ENCODE measurements at regions not wholly inside any gene's neighbourhood (a gene's known extent, or its start where the extent isn't known, plus 50 kb on each side); places are given as distances from the start of the nearest gene placed in this dataset.
"Not testable (repeated sequence)": the region's sequence is repeated elsewhere in the genome, so short reads cannot be mapped to it uniquely, and the experiment has no call there.

DNA sequence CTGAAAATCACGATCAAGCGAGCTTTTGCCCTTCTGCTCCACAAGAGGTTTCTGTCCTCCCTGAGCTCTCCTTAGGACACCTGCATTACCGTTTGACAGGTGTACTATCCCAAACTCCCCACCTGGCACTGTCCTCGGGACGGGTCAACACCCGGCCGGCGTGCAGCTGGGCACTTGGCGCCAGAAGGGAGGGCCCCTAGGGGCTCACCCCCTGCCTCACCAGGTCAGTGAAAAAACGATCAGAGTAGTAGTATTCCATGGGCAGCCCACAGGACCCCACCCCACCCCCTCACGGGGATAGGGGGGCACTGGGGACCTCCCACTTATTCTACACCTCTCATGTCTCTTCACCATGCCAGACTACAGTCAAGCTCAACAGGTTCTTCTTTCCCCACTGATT is 117.6 kb upstream of the ANKRD30BL start:
- Mint-ChIP-seq H3K4me1 (ENCODE audit: low read depth, unreplicated experiment) (no peaks in the 10 kb centered on the region), H3K36me3 (ENCODE audit: unreplicated experiment) (peaks cover 26% of the 10 kb centered on the region), H3K27ac (ENCODE audit: unreplicated experiment) (no peak overlapping the region), H3K9me3 (ENCODE audit: unreplicated experiment) (peaks cover 3% of the 10 kb centered on the region), H3K4me3 (ENCODE audit: unreplicated experiment) (no peak overlapping the region), H3K27me3 (ENCODE audit: unreplicated experiment) (peaks cover 10% of the 10 kb centered on the region)
- TF ChIP-seq CTCF (IDR thresholded peaks at IDR 0.05; ENCODE audit: partially characterized antibody, unreplicated experiment) = no peak
- DNase-seq = no peak

DNA sequence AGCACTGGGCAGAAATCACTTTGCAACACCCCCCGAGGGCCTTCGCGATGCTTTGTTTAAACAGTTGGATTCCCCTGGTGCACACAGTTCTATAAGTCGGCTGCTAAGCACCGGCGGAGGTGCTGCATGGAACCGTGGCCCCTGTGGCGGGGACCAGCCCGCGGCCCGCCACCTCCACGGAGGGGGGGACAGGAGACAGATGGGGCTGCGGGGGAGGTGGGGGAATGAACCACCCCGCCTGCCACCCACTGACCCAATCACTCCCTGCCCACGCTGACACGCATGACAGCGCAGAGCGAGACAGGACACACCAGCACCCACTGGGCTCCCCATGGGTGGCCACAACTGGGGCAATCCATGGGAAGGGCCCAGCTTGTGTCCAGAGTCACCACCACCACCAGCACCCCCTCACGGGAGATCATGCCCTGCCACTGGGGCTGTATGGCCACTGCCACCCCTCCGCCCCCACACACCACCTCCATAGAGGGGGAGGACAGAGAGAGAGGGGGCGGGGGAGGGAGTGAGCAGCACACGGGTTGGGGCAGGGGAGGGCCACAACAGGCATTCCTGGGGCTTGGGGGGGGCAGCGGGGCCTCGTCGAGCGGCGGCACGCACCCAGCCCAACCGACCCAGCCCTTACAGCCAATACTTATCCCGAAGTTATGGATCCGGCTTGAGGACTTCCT is 118.3 kb upstream of the ANKRD30BL start:
- peaks cover 10% of the 10 kb centered on the region for H3K27me3 Mint-ChIP-seq (ENCODE audit: unreplicated experiment)
- H3K9me3 Mint-ChIP-seq (ENCODE audit: unreplicated experiment) = peaks cover 3% of the 10 kb centered on the region
- H3K27ac Mint-ChIP-seq (ENCODE audit: unreplicated experiment) = no peak overlapping the region
- H3K4me1 Mint-ChIP-seq (ENCODE audit: low read depth, unreplicated experiment) = no peaks in the 10 kb centered on the region
- H3K36me3 Mint-ChIP-seq (ENCODE audit: unreplicated experiment) = peaks cover 26% of the 10 kb centered on the region
- no peak for TF ChIP-seq CTCF (IDR thresholded peaks at IDR 0.05; ENCODE audit: partially characterized antibody, unreplicated experiment)
- no peak overlapping the region for H3K4me3 Mint-ChIP-seq (ENCODE audit: unreplicated experiment)
- DNase-seq = no peak

- DNase-seq = no peak
- H3K27me3 Mint-ChIP-seq (ENCODE audit: unreplicated experiment) = peaks cover 9% of the 10 kb centered on the region
- no peak overlapping the region for H3K4me3 Mint-ChIP-seq (ENCODE audit: unreplicated experiment)
- no peak overlapping the region for H3K27ac Mint-ChIP-seq (ENCODE audit: unreplicated experiment)
- TF ChIP-seq CTCF (IDR thresholded peaks at IDR 0.05; ENCODE audit: partially characterized antibody, unreplicated experiment) = no peak
- peaks cover 3% of the 10 kb centered on the region for H3K9me3 Mint-ChIP-seq (ENCODE audit: unreplicated experiment)
- H3K4me1 Mint-ChIP-seq (ENCODE audit: low read depth, unreplicated experiment) = no peaks in the 10 kb centered on the region
- peaks cover 26% of the 10 kb centered on the region for H3K36me3 Mint-ChIP-seq (ENCODE audit: unreplicated experiment)
Measured at GRCh38 chr2:132280912-132281311, 119.2 kb upstream of the ANKRD30BL start.

GRCh38 chr2:132282104-132282503 is 120.4 kb upstream of the ANKRD30BL start:
- H3K9me3 Mint-ChIP-seq (ENCODE audit: unreplicated experiment); DNase-seq; H3K4me1 Mint-ChIP-seq (ENCODE audit: low read depth, unreplicated experiment); H3K27ac Mint-ChIP-seq (ENCODE audit: unreplicated experiment); H3K4me3 Mint-ChIP-seq (ENCODE audit: unreplicated experiment); H3K27me3 Mint-ChIP-seq (ENCODE audit: unreplicated experiment): not testable (repeated sequence)
- peaks cover 26% of the 10 kb centered on the region for H3K36me3 Mint-ChIP-seq (ENCODE audit: unreplicated experiment)

- peaks cover 7% of the 10 kb centered on the region for H3K27me3 Mint-ChIP-seq (ENCODE audit: unreplicated experiment)
- H3K9me3 Mint-ChIP-seq (ENCODE audit: unreplicated experiment) = peaks cover 3% of the 10 kb centered on the region
- H3K4me3 Mint-ChIP-seq (ENCODE audit: unreplicated experiment) = no peak overlapping the region
- H3K36me3 Mint-ChIP-seq (ENCODE audit: unreplicated experiment) = peaks cover 23% of the 10 kb centered on the region
- TF ChIP-seq CTCF (IDR thresholded peaks at IDR 0.05; ENCODE audit: partially characterized antibody, unreplicated experiment) = no peak
- H3K4me1 Mint-ChIP-seq (ENCODE audit: low read depth, unreplicated experiment) = no peaks in the 10 kb centered on the region
- H3K27ac Mint-ChIP-seq (ENCODE audit: unreplicated experiment) = no peak overlapping the region
- DNase-seq = no peak
Measured at GRCh38 chr2:132282911-132283310, 121.2 kb upstream of the ANKRD30BL start.

DNA sequence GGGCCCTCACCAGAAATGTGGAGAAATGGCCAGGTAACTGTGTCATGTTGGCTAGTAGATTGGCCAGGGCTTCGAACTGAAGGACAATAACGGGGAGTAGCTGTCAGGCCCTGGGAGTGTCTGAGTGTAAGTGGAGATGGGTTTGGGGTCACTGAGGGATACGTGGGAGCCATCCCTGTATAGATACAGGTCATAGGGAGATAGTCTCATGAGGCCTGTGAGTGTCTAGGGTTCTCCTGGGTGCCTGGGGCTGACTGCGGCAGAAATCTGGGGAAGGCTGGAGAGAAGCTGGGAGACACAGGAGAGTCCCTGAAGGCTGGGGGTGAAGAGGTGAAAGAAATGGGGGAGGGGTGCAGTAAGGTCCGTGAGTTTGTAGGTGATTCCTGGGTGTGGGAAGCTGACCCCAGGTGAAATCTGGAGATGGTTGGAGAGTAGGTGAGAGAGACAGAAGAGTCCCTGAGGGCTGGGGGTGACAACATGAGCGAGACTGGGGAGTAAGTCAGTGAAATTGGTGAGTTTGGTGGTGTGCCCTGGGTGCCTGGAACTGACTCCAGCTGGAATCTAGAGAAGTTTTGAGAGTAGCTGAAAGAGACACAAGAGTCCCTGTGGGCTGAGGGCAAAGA is 124.6 kb upstream of the ANKRD30BL start:
- H3K9me3 Mint-ChIP-seq (ENCODE audit: unreplicated experiment); H3K27ac Mint-ChIP-seq (ENCODE audit: unreplicated experiment); H3K36me3 Mint-ChIP-seq (ENCODE audit: unreplicated experiment); DNase-seq; H3K4me1 Mint-ChIP-seq (ENCODE audit: low read depth, unreplicated experiment); H3K27me3 Mint-ChIP-seq (ENCODE audit: unreplicated experiment); H3K4me3 Mint-ChIP-seq (ENCODE audit: unreplicated experiment): not testable (repeated sequence)

DNA sequence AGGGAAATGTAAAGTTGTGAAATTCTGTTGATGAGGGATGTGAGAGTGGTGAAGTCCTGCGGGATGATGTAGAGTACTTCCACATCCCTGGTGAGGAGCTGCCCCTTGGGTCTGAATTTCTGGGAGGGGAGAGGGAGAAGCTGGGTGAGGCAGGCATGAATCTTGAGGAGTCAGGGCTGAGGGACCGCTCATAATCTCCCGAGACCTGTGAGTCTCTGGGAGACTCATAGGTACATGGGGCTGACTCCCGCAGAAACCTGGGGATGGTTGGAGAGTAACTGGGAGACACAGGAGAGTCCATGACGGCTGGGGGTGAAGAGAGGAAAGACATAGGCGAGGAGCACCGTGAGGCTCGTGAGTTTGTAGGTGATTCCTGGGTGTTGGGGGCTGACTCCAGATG is 126.2 kb upstream of the ANKRD30BL start:
- H3K9me3 Mint-ChIP-seq (ENCODE audit: unreplicated experiment); H3K27me3 Mint-ChIP-seq (ENCODE audit: unreplicated experiment): not testable (repeated sequence)

DNA sequence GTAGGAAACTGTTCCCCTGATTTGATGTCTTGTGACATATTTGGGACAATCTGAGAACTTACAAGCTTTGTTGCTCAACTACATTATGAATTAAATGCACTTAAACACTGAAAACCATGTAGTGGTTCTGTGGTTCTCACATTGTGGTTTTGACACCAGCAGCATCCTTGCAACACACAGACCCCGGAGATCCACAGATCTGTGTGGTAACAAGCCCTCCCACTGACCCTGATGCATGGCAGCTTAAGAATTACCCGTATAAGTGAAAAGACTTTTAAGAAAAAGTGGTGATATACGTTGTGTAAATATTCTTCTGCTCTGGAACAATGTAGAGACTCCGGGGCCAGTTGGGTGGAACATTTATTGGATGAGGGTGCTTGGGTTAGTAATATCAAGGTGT is 127.4 kb upstream of the ANKRD30BL start:
- H3K9me3 Mint-ChIP-seq (ENCODE audit: unreplicated experiment); H3K36me3 Mint-ChIP-seq (ENCODE audit: unreplicated experiment); H3K4me1 Mint-ChIP-seq (ENCODE audit: low read depth, unreplicated experiment); H3K27ac Mint-ChIP-seq (ENCODE audit: unreplicated experiment); H3K27me3 Mint-ChIP-seq (ENCODE audit: unreplicated experiment); DNase-seq; H3K4me3 Mint-ChIP-seq (ENCODE audit: unreplicated experiment): not testable (repeated sequence)

More for the DNA sequence above, 126.2 kb upstream of the ANKRD30BL start:
- not testable (repeated sequence) for H3K36me3 Mint-ChIP-seq (ENCODE audit: unreplicated experiment); DNase-seq; H3K4me3 Mint-ChIP-seq (ENCODE audit: unreplicated experiment); H3K4me1 Mint-ChIP-seq (ENCODE audit: low read depth, unreplicated experiment); H3K27ac Mint-ChIP-seq (ENCODE audit: unreplicated experiment)

Data from glutamatergic neuron (in vitro differentiated cells).